H54 (cell line): ENCODE measurements at regions not wholly inside any gene's neighbourhood (a gene's known extent, or its start where the extent isn't known, plus 50 kb on each side); places are given as distances from the start of the nearest gene placed in this dataset.

Experiments used
- DNase-seq: peaks from one replicate; pipeline ENCODE4 v3.0.0; 2011; ENCODE audit warnings: low spot score, mixed read lengths; ENCODE audit not compliant: insufficient read length
- FAIRE-seq: peaks from 3 replicates; lab custom pipeline; 2011; peaks lifted over from hg19 to GRCh38; lab: Jason Lieb, UNC
- POLR2A ChIP-seq: IDR thresholded peaks from 2 replicates; pipeline ENCODE4 v1.6.1; 2011; ENCODE audit warnings: low read depth, mild to moderate bottlenecking, low read length

DNA sequence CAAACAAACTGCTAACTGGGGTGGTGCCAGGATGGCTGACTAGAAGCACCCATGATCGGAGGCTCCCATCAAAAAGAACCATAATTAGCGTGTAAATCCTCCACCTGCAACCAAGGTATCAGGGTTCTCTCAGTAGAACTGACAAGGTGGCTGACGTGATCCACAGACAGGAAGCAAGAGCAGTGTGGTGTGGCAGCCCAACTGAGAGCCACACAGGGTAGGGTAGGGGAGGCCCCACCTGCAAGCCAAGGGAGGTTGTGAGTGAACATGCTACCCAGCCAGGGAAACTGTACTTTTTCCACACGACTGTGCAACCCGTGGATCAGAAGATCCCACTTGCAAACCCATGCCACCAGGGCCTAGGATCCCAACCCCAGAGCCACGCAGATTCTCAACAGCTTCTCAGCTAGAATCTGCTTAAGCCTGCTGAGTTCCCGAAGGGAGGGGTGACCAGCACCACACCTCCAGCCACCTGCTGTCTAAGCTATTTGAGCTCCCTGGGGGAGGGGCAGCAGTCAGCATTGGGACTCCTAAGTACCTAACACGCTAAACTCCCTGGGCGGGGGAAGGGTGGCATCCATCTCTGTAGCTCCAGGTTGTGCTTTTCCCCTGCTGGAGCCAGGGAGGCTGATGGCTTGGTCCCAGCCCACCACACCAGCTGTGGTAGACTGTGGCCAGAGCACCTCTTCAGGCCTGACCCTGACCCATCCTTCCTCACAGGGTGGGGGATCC, 425.1 kb downstream of the GPM6A start:
- DNase-seq (no peak), FAIRE-seq (no peak)
- TF ChIP-seq POLR2A, result no peak

DNA sequence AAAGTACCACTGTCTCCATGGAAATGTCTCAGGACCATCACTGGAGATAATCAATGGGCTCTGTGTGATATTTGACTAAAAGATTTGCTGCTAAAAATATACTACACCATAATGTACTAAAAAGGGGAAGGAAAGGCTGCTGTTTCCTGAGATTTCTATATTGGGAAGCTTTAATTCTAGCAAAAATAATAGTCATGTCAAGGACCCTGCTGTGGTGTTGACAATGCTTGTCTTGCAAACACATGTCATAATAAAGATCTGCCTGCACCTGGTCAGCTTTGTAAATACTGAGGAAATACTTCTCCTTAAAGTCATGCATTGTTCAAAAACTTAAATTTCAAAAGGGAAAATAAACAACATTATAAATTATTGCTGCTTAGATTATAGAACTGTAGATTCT, 417.9 kb downstream of the GPM6A start:
- FAIRE-seq (no peak), DNase-seq (no peak)
- no peak for TF ChIP-seq POLR2A

DNA sequence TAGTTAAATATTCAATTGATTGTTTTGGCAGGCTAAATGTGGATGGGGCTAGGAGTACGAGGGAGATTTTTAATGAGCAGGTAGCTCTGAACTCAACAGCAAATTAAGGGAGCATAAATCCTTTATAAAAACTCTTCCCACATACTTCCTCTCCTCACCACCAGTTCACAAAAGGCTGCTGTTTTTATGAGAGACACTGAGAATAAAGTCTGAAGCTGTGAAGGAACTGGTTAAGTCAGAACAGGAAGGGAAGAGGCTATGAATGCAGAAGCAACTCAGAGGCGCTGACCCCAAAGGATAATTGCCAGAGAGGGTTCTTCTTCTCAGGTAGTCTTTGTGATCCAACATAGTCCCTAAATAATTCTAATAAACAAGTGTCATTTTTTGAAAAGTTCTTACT, 406.1 kb downstream of the GPM6A start:
- FAIRE-seq (no peak), DNase-seq (no peak)
- TF ChIP-seq POLR2A, result no peak

DNA sequence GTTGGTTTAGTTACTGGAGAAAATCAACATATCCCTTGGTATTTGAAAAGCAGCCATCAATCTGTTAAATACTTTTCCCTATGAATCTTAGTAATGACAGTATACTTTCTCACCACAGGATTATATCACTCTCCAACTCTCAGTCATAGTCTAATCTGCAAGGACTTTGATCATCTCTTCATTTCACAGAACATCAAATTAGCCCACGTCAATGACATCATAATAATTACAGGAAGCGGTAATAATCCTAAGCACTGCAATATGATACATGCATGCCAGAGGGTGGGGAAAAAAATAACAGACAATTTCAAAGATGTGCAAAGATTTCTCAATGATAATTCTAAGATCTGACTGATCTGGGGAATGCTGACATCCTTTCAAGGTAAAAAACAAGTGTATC, 404.1 kb downstream of the GPM6A start:
- no peak for DNase-seq
- no peak for FAIRE-seq
- no peak for TF ChIP-seq POLR2A

DNA sequence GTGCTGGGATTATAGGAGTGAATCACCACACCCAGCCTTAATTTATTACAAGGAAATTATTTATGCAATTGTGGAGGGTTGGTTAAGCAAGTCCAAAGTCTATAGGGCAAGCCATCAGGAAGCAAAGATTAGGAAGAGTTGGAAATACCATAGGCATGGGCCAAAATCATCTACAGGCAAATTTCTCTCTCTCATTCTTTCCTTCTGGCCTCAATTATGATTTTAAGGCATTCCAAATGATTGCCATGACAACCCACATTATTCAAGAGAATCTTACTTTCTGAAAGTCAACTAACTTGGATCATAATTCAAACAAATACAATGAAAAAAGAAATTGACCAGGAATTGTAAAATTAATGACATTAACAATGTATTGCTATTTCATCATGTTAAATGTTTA, 400.8 kb downstream of the GPM6A start:
- no peak for TF ChIP-seq POLR2A
- FAIRE-seq (no peak), DNase-seq (no peak)

DNA sequence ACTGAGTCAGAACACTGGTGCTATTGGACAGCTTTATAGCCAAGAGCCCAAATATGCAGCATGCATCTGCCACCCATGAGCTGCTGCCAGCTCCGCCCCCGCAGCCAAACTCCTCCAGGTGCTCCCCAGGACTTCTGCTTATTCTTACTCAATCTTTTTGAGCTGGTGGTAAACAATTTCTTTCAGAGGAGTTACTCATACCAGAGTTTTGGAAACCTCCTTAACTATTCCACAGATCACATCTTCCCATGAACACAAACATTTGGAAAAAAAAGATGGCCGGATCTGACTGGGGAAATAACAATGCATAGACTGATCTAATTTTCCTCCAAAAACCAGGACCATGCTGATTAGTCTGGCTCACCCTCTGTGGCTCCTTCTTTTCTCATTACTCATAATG, 399.9 kb downstream of the GPM6A start:
- no peak for FAIRE-seq
- TF ChIP-seq POLR2A, result no peak
- DNase-seq, result no peak

DNA sequence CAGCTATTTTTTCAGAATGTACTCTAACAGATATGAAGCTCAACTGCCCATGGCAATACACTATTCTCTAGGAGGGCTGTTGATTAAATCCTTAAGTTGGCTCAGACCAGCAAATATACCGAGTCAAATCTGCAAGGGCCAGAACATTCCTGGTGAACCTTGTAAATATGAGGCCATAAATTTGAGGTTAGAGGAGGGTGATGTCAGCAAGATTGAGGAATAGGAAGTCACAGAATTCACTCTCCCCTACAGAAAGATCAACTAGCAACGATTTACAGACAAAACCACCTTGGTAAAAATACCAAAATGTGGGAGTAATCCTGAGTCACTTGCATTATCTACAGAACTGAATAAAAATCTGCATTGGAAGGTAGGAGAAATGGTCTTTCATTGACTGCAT, 399.3 kb downstream of the GPM6A start:
- no peak for TF ChIP-seq POLR2A
- FAIRE-seq (peak; percentile 36), DNase-seq (no peak)

DNA sequence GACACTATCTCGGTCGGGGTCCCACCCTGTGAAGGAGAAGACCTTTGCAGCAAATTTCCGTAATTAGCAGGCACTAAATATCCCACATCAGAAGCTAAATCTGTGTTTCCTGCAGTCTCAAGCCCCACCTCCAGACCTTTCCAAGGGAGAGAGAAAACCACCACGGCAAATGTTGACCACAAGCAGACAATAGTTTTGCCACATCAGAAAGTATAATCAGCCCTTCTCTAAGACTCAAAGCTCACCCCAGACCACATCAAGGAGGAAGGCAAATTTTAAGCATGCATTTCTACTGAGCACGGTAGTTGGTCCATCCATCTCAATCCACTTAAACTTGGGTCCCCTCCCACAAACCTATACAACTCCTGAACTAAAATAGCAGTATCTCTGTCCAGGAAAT, 398.5 kb downstream of the GPM6A start:
- TF ChIP-seq POLR2A, result no peak
- FAIRE-seq, result no peak
- DNase-seq, result no peak

DNA sequence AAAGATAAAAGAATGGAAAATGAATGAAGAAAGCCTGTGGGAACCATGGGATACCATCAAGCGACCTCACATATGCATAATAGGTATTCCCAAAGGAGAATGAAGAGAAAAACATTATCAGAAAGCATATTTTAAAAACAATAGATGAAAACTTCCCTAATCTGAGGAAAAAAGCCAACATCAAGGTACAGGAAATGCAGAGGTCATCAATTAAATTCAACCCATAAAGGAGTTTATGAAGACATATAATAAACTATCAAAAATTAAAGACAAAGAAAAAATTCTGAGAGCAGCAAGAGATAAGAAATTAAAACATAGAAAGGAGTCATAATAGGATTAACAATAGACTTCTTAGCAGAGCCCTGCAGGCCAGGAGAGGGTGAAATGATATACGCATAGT, 397.5 kb downstream of the GPM6A start:
- TF ChIP-seq POLR2A, result no peak
- FAIRE-seq, result no peak
- no peak for DNase-seq

DNA sequence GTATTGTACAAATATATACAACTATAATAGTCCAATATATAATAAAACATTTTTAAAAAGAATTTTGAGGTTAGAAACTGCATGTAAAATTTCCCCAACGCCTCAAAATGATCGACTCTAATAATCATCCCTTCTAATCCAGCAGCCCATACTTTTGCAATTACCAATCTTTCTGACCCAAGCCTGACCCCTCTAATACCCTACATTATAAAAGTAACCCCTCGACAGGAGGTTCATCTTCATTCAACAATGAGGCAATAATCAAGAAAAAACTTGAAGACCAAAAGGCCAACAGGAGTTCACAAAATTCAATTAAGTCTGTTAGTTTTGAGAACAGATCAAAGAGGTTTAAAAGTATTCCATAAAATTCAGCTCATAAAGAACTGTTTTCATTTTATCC, 393.5 kb downstream of the GPM6A start:
- TF ChIP-seq POLR2A, result no peak
- no peak for FAIRE-seq
- DNase-seq, result no peak

DNA sequence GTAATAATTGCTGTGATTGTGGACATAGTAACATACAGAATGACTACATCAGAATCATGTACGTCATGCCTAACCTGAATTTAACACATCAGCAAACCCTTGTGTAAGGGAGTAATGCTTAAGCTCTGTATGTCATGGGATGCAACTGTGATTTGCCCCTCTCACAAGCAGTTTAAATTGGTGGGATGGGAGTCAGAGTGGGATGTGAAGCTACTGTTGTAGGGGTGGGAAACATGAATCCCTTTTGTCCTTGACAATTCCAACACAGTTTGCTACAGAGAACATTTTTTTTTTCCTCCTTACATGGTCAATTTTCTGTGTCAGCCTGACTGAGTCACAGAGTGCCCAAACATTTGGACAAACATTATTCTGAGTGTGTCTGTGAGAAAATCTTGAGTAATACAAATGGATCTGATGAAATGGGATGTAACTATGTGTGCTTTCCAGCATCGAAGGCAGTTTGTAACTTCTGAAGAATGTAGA, 392.8 kb downstream of the GPM6A start:
- no peak for TF ChIP-seq POLR2A
- FAIRE-seq (peak; percentile 80), DNase-seq (no peak)

DNA sequence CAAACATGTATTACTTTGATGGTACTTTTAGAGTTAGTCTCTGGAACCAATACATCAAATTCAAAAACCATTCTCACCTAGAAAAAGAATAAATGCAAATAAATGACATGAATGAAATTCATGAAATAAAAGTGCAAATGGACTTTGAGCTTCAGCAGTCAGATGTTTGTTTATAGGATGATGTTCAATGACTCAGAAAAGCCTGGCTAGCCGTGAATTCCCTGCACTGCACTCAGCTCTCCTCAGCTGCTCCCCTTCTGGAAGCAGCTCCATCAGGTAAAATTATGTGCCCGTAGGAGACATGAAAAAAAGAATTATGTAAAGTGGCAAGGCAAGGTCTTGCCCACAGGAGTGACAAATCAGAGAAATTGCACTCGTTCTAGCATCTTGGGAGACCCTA, 390.6 kb downstream of the GPM6A start:
- no peak for TF ChIP-seq POLR2A
- DNase-seq, result no peak
- FAIRE-seq, result no peak

DNA sequence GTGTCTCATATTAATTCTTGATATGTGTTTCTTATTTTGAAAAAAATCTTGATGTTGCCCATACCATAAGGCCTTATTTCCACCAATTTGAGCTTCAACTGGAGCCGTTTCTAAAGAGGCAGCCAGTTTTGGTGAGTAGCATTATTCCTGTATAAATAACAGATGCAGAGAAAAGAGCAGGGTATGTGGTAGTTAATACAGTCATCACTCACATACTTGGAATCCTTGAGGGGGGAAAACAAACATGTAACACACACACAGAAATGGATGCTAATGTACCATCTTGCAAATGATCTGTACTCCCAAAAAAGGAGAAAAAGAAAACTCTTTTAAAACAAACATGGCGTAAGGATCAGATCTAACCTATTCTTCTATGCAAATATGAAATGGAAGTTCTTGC, 389.7 kb downstream of the GPM6A start:
- FAIRE-seq (no peak), DNase-seq (no peak)
- TF ChIP-seq POLR2A, result no peak

DNA sequence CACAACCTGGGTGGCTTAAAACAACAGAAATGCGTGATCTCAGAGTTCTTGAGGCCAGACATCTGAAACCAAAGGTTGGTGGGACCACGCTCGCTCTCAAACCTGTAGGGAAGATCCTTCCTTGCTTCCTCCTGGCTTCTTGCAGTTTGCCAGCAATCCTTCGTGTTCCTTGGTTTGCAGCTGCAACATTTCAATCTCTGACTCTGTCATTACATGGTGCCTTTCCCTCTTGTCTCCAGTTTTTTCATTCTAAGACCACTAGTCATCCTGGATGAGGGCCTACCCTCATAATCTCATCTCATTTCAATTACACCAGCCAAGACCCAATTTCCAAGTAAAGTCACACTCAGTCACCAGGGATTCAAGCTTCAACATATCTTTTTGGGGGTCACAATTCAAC, 388.0 kb downstream of the GPM6A start:
- DNase-seq, result no peak
- no peak for FAIRE-seq
- TF ChIP-seq POLR2A, result no peak

DNA sequence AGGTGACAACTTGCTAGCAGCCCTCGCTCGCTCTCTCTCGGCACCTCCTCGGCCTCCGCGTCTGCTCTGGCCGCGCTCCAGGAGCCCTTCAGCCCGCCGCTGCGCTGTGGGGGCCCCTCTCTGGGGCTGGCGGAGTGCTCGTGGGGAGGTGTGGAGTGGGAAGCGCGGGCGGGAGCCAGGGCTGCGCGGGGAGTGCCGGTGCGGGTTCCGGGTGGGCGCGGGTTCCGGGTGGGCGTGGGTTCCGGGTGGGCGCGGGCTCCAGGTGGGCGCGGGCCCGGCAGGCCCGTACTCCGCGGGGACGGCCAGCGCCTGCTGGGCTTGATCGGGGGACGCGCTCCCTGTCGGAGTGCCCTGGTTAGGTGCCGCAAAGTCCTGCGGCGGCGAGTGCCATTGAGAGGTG, 384.3 kb downstream of the GPM6A start:
- no peak for TF ChIP-seq POLR2A
- no peak for FAIRE-seq
- DNase-seq, result no peak

DNA sequence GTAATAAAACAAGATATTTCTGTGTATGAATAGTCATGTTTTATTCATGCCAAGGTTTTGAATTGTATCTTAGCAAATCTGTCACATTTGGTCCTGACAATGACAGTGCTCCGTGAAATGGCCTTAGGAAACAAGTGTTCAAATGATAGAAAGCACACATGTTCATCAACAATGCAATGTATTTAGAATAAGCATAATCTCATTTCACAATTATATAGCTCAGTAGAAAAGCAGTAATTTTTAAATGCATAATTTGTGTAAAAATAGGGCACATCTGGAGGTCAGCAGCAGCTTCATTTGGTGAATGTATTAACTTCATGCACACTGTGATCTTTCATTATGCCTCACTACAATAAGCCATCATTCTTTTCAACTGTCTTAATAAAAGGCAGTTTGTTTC, 380.4 kb downstream of the GPM6A start:
- FAIRE-seq (no peak), DNase-seq (no peak)
- no peak for TF ChIP-seq POLR2A
